H7 (cell line): ENCODE measurements at regions not wholly inside any gene's neighbourhood (a gene's known extent, or its start where the extent isn't known, plus 50 kb on each side); places are given as distances from the start of the nearest gene placed in this dataset.
"Not testable (repeated sequence)": the region's sequence is repeated elsewhere in the genome, so short reads cannot be mapped to it uniquely, and the experiment has no call there.

Experiments used
- DNase-seq: peaks from one replicate; pipeline ENCODE4 v3.0.0; 2012
- H3K27me3 ChIP-seq: 2 replicates; pipeline ENCODE4 v1.6.0; 2011; ENCODE audit warnings: mild to moderate bottlenecking, low read length; ENCODE audit not compliant: control insufficient read depth, insufficient read depth
- H3K36me3 ChIP-seq: replicated peaks from 2 replicates; pipeline ENCODE4 v1.5.1; 2011; ENCODE audit warnings: low read length; ENCODE audit not compliant: control insufficient read depth, insufficient read depth
- H3K4me3 ChIP-seq: 2 replicates; pipeline ENCODE4 v1.5.1; 2011; ENCODE audit warnings: low read depth, mild to moderate bottlenecking, control low read depth, low read length, moderate library complexity; ENCODE audit not compliant: insufficient read depth

DNA sequence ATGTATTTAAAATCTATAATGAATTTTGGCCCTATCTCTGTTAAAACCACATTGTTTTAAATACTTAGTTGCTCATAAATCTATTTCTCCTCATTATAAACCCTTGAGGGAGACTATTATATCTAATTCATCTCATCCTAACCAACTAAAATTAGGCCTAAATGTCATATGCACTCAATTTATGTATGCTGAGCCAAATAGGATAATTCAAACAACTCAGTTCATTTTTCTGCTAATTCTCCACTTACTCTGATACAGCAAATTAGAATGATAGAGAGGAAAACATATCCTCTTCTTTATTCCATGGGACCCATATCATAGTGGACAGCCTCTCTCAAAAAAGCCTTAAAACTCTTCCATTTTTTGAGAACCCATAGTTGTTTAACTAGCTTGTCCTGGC lies 80.3 kb upstream of the TET2 start:
- no peak for DNase-seq
- no peaks in the 10 kb centered on the region for H3K36me3 ChIP-seq
- H3K27me3 ChIP-seq: no peaks in the 10 kb centered on the region
- H3K4me3 ChIP-seq: no peak overlapping the region

GRCh38 chr4:105067431-105067830 lies 79.2 kb upstream of the TET2 start:
- Histone ChIP-seq H3K4me3 (no peak overlapping the region), H3K27me3 (no peaks in the 10 kb centered on the region), H3K36me3 (no peaks in the 10 kb centered on the region)
- no peak for DNase-seq

GRCh38 chr4:105067946-105068345 lies 78.7 kb upstream of the TET2 start:
- H3K27me3 ChIP-seq: no peaks in the 10 kb centered on the region
- no peak for DNase-seq
- no peaks in the 10 kb centered on the region for H3K36me3 ChIP-seq
- H3K4me3 ChIP-seq: no peak overlapping the region

GRCh38 chr4:105068516-105068915 lies 78.2 kb upstream of the TET2 start:
- no peaks in the 10 kb centered on the region for H3K27me3 ChIP-seq
- DNase-seq: no peak
- H3K4me3 ChIP-seq: no peak overlapping the region
- no peaks in the 10 kb centered on the region for H3K36me3 ChIP-seq

- H3K27me3 ChIP-seq, DNase-seq, H3K36me3 ChIP-seq, H3K4me3 ChIP-seq: not testable (repeated sequence)
These were observed 74.6 kb upstream of the TET2 start for GRCh38 chr4:105072095-105072494.

DNA sequence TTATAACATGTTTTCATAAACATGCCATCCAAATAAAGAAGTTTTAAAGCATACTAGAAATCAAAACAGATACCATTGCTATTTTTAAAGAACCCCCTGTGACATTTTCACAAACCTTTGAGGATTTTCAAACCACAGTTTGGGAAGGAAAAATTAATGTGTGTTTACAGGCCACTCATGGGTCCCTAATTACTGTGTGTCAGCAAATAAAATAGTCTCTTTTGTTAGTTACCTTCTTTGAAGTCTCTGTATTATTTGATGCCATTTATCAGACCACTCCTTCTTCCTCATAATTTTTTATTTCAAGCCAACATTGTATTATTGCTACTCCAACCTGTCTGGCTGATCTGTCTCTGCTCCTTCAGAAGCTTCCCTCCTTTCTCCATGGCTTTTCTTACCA lies 72.6 kb upstream of the TET2 start:
- Histone ChIP-seq H3K4me3 (no peak overlapping the region), H3K27me3 (no peaks in the 10 kb centered on the region), H3K36me3 (no peaks in the 10 kb centered on the region)
- no peak for DNase-seq

GRCh38 chr4:105075045-105075444 lies 71.6 kb upstream of the TET2 start:
- no peaks in the 10 kb centered on the region for H3K27me3 ChIP-seq
- no peak for DNase-seq
- H3K4me3 ChIP-seq: no peak overlapping the region
- H3K36me3 ChIP-seq: no peaks in the 10 kb centered on the region

DNA sequence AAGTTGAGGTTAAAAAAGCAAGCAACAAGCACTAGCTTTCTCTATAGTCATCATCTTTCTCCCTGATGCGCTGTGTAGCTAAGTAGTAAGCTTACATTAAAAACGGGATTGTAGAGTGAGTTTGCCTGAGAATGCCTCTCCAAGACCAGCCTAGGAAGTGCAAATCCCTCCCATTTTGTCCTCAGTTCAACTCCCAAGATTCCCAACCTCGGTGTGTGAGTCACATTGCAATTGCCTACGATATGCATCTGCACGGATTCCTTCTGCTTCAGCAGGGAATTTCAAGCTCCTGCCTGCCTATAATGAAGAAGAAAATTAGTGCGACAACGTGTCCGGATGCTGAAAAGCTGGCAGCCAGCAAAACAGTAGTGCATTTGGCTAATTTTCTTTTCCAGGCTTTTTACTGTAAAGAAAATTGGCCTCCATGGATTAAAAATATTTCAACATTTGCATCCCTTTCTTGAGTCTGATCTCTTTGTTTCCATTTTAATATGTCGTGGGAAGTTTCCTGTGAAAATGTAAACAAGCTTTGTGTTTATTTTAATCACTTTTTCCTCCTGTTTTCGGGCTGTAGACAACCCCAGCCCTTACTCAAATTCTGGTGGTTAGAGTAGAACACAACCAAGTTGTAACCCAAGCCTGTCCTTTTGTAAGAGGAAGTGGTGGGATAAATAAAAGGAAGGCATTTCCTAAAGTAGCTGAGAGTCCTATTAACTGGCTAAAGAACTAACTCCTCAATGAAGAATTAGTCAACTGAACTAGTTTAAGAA lies 58.4 kb upstream of the TET2 start:
- Histone ChIP-seq H3K4me3 (no peak overlapping the region), H3K27me3 (no peaks in the 10 kb centered on the region), H3K36me3 (no peaks in the 10 kb centered on the region)
- no peak for DNase-seq

- Histone ChIP-seq H3K36me3 (no peaks in the 10 kb centered on the region), H3K4me3 (no peak overlapping the region), H3K27me3 (no peaks in the 10 kb centered on the region)
- DNase-seq: no peak
These were observed 54.3 kb upstream of the TET2 start for GRCh38 chr4:105092356-105092755.

DNA sequence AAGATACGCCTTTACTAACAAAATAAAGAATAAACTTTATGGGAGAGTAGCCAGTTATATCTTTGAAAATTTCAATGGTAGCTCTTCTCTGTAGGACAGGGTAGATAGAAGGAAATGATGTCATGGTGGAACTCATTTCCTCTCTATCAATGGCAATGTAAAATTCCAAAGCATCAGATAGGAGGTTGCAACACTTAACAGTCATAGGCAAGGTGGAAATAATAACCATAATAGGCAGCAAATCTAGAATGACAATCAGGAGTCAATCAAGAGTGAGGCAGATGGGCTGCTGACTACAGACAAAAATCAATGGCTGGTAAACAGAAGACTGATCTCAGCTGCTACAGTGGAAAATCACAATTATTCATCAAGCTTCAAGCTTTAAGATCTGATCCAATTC lies 53.9 kb upstream of the TET2 start:
- DNase-seq: no peak
- Histone ChIP-seq H3K36me3 (no peaks in the 10 kb centered on the region), H3K27me3 (no peaks in the 10 kb centered on the region), H3K4me3 (no peak overlapping the region)

GRCh38 chr4:105093975-105094374 lies 52.7 kb upstream of the TET2 start:
- DNase-seq: no peak
- Histone ChIP-seq H3K4me3 (no peak overlapping the region), H3K27me3 (no peaks in the 10 kb centered on the region), H3K36me3 (no peaks in the 10 kb centered on the region)
